ENCODE measurements at regions not wholly inside any gene's neighbourhood (a gene's known extent, or its start where the extent isn't known, plus 50 kb on each side); places are given as distances from the start of the nearest gene placed in this dataset.

DNA sequence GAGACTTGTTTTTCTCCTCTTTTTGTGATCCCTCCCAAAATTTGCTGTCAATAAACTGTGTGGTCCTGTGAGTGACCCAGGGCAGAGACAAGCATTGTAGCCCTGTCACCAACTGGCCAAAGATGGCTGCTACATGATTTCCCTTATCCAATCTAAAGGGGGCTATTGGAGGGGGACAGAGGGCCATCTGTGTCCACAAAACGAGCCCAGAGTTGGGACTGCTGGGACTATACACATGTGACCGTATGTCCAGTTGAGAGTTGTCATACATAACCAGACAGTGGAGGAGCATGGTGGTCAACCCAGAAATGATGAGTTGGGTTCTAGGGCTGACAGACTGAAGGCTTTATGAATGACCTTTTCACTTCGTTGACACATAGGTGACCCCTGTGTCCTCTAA, 55.3 kb upstream of the SDK1 start:
- Histone ChIP-seq H3K27ac (peak overlapping the region in 2 of 4 donors; percentile 4 to 55), H3K4me1 (peaks cover 0 to 34% (median 17%) of the 10 kb centered on the region in 4 donors), H3K9me3 (peaks cover 0 to 2% (median 0%) of the 10 kb centered on the region in 4 donors), H3K27me3 (no peaks in the 10 kb centered on the region), H3K36me3 (no peaks in the 10 kb centered on the region), H3K4me3 (no peak overlapping the region)
- DNase-seq, result no peak
- intact Hi-C loops (cut with DNase I), result no loop called here
- TF ChIP-seq, protein P1, sequence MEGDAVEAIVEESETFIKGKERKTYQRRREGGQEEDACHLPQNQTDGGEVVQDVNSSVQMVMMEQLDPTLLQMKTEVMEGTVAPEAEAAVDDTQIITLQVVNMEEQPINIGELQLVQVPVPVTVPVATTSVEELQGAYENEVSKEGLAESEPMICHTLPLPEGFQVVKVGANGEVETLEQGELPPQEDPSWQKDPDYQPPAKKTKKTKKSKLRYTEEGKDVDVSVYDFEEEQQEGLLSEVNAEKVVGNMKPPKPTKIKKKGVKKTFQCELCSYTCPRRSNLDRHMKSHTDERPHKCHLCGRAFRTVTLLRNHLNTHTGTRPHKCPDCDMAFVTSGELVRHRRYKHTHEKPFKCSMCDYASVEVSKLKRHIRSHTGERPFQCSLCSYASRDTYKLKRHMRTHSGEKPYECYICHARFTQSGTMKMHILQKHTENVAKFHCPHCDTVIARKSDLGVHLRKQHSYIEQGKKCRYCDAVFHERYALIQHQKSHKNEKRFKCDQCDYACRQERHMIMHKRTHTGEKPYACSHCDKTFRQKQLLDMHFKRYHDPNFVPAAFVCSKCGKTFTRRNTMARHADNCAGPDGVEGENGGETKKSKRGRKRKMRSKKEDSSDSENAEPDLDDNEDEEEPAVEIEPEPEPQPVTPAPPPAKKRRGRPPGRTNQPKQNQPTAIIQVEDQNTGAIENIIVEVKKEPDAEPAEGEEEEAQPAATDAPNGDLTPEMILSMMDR (IDR thresholded peaks at IDR 0.05), result no peak
- no peak for TF ChIP-seq POLR2A (IDR thresholded peaks at IDR 0.05)
- WGBS, 2 donors, result 72 to 85% methylated on average over 3 of the region's 3 CpGs

DNA sequence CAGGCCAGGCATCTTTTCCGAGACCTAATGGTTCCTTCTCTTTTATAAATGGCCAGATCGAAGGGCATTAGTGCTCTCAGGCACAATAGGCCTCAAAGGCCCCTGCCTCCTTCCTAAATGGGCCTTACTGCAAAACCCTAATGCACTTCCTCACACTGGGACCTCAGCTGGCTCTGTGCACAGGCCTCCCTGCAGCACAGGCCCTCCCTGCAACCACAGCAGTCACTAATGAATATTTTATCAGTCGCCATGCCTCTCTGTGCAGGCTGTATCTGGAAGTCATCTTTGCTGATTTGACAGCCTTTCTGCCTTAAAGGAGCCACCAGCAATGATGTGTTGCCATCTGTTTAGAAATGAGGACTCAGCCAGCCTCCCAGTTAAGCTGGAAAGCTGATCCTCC, 54.9 kb upstream of the SDK1 start:
- WGBS, 2 donors, result 78 to 85% methylated on average over 3 of the region's 3 CpGs
- peak in 2 of 4 donors; percentile 17 to 36 for TF ChIP-seq POLR2AphosphoS5 (IDR thresholded peaks at IDR 0.05)
- TF ChIP-seq POLR2A (IDR thresholded peaks at IDR 0.05), result no peak

DNA sequence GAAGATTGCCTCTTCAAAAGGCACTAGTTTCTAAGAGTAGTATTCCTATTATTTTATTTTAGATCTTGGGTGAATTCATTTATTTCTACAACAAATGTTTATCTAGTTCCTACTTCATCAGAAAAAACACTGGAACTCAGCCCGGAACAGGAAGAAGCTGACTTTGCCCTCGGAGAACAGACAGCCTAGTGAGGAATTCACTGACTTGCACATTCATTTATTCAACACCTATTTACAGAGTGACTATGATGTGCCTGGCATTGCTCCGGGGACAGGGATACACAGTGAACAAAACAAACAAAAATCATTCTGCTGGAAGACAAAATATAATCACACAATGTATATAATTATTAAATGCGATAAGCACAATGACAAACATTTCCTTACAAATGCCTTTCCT, 54.4 kb upstream of the SDK1 start:
- peaks cover 0 to 34% (median 17%) of the 10 kb centered on the region in 4 donors for H3K4me1 ChIP-seq
- peaks cover 0 to 2% (median 0%) of the 10 kb centered on the region in 4 donors for H3K9me3 ChIP-seq
- DNase-seq, result no peak
- H3K4me3 ChIP-seq, result no peak overlapping the region
- H3K27ac ChIP-seq, result peak overlapping the region in 1 of 4 donors; percentile 55
- TF ChIP-seq POLR2AphosphoS5 (IDR thresholded peaks at IDR 0.05) (no peak), POLR2A (IDR thresholded peaks at IDR 0.05) (no peak), EP300 (IDR thresholded peaks at IDR 0.05) (no peak)
- TF ChIP-seq, protein P1 (IDR thresholded peaks at IDR 0.05), result no peak
- intact Hi-C loops (cut with DNase I), result no loop called here
- 71 to 74% methylated on average over 4 of the region's 4 CpGs for WGBS, 2 donors
- H3K27me3 ChIP-seq, result no peaks in the 10 kb centered on the region
- no peaks in the 10 kb centered on the region for H3K36me3 ChIP-seq

More for the DNA sequence above, 54.9 kb upstream of the SDK1 start:
- H3K9me3 ChIP-seq, result peaks cover 0 to 2% (median 0%) of the 10 kb centered on the region in 4 donors
- intact Hi-C loops (cut with DNase I), result no loop called here
- H3K27me3 ChIP-seq, result no peaks in the 10 kb centered on the region
- no peaks in the 10 kb centered on the region for H3K36me3 ChIP-seq
- H3K4me3 ChIP-seq, result no peak overlapping the region
- peaks cover 0 to 34% (median 17%) of the 10 kb centered on the region in 4 donors for H3K4me1 ChIP-seq
- peak overlapping the region in 2 of 4 donors; percentile 4 to 55 for H3K27ac ChIP-seq
- DNase-seq, result no peak

DNA sequence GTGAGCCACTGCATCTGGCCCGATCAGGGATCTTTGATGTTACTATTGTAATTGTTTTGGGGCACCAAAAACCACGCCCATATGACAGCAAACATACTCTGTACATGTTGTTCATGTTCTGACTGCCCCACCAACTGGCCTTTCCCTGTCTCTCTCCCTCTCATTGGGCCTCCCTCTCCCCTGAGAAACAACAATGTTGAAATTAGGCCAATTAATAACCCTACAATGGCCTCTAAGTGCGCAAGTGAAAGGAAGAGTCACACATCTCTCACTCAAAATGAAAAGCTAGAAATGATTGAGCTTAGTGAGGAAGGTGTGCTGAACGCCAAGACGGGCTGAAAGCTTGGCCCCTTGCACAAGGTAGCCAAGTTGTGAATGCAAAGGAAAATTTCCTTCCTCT, 50.3 kb upstream of the SDK1 start:
- Histone ChIP-seq H3K27ac (no peak overlapping the region), H3K27me3 (no peaks in the 10 kb centered on the region), H3K9me3 (peaks cover 0 to 2% (median 0%) of the 10 kb centered on the region in 4 donors), H3K4me3 (no peak overlapping the region), H3K36me3 (no peaks in the 10 kb centered on the region), H3K4me1 (peaks cover 0 to 7% (median 4%) of the 10 kb centered on the region in 4 donors)
- DNase-seq, result no peak
- TF ChIP-seq POLR2A (IDR thresholded peaks at IDR 0.05), result no peak
- no peak for TF ChIP-seq POLR2AphosphoS5 (IDR thresholded peaks at IDR 0.05)
- 64 to 69% methylated on average over 5 of the region's 5 CpGs for WGBS, 2 donors
- intact Hi-C loops (cut with DNase I), result no loop called here
